ENCODE measurements at regions not wholly inside any gene's neighbourhood (a gene's known extent, or its start where the extent isn't known, plus 50 kb on each side); places are given as distances from the start of the nearest gene placed in this dataset.
"Not testable (repeated sequence)": the region's sequence is repeated elsewhere in the genome, so short reads cannot be mapped to it uniquely, and the experiment has no call there.

DNA sequence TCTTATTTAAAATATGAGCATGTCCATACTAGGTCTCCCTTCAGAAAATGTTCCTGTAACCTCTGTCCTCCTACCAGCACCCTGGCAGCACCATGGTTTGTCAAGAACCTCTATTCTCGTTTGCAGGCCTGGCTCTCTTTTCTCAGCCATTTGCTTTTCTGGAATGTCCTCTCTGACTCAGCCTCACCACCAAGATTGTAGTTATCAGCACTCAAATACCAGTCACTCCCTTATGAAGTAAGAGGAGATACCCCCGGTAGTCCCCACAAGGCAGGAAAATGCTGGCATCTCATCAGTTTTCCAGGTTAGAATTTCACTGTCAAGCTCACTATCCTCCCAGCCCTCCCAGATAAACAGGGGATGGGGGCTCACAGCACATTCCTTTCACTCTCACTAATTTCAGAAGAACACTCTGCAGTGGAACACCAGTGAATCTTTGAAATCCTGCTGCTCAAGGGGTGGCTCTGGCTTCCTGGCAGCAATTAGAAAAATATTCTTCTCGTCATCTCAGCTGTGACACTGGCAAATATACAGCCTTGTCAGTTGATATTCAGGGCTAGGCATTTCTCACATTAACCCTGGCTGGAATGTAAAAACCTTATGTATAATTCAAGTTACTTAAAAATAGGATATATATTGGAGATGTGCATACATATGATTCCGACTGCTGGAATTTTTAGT is 129.2 kb downstream of the TBX18 start:
- DNase-seq, result no peak

DNA sequence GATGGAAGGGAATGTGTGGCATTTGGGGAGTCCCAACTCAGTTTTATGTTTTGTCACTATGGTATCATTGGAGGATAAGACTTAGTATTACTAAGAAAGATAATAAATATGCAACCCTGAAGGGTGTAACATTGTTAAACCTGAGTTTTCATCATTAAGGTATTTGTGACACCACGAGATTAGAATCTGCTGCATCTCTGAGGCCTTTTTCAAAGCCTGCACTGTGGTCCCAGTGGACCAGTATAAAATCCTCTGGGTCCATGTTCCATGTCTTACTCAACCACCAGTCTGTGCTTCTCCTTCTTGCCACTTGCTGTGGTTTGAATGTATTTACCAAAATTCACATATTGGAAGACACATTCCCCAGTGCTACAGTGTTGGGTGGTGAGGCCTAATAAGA is 130.6 kb downstream of the TBX18 start:
- DNase-seq, result no peak

DNA sequence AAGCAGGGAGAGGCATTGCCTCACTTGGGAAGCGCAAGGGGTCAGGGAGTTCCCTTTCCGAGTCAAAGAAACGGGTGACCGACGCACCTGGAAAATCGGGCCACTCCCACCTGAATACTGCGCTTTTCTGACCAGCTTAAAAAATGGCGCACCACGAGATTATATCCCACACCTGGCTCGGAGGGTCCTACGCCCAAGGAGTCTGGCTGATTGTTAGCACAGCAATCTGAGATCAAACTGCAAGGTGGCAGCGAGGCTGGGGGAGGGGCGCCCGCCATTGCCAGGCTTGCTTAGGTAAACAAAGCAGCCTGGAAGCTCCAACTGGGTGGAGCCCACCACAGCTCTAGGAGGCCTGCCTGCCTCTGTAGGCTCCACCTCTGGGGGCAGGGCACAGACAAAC is 137.9 kb downstream of the TBX18 start:
- not testable (repeated sequence) for DNase-seq

DNA sequence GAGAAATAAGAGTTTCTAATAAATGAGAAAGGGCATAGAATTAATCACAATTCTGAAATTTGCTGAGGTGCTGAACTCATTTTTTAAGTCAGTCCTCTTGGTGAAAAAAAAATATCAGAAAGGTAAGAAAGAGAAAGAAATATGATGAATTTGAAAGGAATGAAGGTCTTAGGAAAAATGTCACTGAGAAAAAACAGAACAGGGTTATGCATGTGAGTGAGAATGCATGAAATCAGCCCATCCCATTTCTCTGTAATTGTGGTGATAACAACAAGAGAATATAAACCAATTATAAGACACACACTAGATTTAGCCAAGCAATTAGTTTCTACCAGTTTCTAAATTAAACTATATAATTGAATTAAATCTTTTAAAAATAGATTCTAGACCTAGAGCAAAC is 138.9 kb downstream of the TBX18 start:
- no peak for DNase-seq

DNA sequence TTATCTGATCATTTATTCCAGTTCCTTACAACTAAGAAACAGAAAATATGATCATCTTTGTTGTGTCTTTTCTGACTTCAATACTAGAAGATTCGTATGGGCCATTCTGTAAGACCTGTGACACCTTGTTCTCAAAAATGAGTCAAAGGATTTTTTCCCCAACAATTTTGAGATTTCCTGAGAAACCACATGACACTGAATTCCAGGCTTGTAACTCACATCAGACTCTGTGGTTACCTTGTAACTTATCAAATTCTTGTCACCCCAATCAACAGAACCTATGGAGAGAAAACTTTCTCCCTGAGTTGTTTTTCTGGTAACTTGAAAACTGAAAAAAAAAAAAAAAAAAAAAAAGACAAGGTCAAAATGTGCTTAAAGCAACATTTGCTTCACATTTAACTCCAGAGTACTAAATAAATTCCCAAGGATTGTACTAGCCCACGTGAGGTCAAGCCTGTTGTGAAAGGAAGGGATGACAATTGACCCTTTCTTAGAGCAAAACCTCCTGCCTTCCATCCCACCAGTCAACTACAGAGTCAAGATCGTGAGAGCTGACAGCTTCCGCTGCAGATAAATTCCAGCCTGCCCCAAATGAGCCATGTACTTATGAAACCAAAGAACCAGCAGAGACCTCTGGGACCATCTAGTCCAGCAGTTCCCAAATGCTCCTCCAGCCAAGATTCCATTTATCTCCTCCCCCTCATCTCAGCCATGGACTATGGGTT is 140.3 kb downstream of the TBX18 start:
- no peak for DNase-seq

DNA sequence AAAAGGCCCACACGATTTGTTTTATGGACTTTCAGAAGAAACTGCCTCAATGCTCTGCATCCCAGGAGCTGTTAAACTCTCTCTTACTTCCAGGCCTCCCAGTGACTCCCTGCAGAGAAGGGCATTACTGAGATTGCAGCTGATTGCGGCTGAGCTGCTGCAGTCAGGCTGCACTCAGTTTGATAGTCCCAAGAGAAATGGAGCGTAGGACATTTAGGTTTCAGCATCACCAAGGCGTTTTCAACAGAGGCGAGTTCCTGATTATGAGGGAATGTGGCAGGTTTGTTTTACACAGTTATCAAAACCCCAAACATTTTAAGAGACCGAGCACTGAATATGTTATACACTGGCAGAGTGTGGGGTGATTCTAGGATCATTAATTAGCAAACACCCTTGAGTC is 145.6 kb downstream of the TBX18 start:
- no peak for DNase-seq

DNA sequence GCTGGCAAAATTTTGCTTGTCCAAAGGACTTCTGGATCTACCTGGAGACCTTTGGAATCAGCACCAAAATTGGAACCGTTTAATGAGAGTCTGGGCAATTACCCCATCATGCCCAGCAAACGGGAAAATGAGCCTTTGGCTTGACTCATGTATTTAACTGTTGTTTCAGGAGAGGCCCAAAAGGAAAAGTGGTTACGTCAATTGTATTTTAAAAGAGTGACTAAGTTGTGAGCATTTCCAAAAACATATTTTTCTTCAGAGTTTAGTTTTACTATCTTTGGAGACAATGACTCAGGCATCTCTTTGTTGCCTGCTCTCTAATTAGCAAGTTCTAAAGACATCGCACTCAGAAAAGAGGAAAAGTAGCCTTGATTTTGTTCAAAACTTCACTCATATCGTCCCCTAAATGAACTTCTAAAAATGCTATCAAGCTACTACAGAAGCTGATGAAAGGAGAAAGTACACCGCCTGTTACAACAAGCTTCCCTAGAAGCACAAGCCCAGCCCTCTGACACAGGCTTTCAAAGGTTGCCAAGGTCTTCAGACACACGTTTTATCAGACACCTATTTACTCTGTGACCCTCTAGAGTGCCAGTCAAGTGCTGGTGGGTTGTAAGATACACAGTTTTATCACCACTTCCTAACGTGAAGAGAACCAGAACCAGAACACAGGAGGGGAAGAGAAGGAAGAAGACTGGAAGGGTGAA is 146.2 kb downstream of the TBX18 start:
- DNase-seq, result no peak

DNA sequence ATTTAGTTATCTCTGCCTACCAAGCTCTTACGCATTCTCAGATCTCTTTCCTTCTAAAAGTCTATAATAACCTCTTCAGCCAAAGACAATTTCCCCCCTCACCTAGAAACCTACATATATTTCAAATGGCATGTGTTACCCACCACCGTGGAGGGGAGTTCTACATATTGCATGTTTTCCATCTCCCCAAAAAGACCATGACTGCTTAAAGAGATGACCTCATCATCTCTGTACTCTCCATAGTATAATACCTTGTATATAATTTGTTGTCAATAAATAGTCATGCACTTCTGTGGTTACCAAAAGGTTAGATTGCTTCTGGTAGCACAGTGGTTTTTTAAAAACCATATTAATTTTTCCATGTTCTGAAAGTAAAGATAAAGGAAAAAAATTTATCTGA is 148.4 kb downstream of the TBX18 start:
- no peak for DNase-seq

DNA sequence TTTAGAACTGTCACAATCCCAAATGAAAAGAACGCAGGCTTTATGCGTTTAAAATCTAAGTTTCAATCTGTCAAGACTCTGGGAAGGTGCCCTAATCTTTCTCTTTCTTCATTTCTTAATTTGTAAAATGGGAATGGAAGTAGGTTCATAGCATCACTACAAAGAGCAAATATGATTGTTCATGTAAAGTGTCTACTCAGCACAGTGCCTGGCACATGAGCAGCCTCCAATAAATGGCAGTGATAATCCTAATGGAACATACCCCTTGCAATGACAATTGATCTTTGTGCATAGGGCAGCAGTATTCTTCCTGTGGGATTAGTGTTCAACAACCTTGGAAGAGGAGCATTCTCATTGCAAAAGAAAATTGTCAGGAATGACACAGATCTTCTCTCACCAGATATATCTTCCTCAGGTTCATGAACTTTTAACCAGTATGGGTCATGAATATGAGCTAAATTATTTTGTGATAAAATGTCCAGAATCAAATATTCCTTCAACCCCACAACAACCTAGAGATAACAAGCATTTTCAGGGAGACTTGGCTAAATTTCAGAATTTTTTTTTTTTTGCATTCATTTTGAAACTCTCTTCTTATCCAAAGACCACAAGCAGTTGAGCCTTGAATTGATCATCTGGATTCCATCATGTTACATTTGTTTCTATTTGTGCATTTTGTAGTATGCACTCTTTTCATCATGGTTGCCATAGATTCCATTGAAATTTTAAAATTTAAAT is 149.1 kb downstream of the TBX18 start:
- no peak for DNase-seq

DNA sequence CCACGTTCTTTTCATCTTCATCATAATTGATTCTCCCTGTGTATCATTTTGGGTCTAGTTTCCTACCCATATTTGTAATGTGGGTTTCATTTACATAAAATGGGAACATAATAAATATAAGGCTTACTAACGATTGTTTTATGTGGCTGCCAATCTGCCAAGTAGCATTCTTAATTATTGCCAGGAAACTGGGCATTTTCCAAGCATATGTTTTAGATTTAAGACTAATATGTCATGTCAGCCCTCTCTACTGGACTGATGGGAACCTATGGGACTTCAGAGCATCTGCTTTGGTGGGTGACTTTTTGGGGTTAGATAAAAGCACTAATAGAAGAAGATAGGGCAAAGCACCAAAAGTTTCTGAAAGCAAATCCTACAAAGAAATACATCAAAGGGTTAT is 157.5 kb downstream of the TBX18 start:
- no peak for DNase-seq

DNA sequence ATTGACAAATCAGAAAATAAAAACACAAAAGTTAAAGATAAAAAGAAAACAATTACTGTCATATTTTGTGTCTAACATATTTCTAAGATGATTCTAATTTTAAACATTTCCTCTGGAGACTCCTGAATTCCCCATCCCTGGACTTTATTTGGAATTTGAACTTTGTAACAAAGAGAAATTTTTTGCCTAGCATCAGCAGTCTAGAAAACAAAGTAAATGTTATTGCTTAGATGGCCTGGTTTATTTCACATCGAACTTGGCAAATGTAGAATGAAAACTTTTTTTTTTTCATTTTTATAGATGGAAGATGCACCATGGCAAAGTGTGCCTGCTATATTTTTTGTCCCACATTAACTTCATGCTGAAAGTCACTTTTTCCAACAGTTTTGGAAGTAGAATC is 159.1 kb downstream of the TBX18 start:
- DNase-seq, result no peak

DNA sequence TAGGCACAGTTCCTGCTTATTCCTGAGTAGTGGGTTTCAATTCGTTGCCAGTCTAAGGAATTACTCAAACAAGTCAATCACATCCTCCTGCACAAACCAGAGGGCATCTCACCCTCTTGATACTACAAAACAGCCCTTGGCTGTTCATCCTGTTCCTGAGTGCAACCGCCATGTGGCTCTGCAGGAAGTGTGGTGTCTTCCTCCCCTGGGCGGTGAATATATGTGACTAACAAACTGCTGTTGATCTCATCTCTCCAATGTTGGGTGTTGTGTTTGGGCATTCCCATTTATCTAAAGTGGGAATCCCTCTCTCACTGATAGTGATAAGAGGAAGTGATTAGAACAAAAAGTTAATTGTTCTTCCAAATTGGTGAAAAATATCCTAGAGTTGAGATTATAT is 163.0 kb downstream of the TBX18 start:
- no peak for DNase-seq

DNA sequence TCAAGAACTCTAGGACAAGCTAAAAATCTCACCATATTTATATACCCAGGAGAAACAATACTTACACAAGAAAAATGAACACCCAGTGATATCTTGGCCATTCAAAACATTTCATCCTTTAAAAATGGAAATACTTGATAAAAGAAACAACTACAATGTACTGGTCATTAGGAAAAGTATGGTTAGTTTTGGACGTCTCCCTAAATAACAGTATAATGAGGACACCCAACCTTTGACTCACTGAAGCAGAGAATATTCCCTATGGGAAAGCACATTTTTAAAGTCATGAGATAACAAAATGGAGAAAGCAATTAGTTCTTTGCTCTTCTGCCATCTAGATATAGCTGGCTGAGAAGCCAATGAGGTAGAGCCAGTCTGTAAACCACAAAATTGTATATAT is 164.4 kb downstream of the TBX18 start:
- no peak for DNase-seq

DNA sequence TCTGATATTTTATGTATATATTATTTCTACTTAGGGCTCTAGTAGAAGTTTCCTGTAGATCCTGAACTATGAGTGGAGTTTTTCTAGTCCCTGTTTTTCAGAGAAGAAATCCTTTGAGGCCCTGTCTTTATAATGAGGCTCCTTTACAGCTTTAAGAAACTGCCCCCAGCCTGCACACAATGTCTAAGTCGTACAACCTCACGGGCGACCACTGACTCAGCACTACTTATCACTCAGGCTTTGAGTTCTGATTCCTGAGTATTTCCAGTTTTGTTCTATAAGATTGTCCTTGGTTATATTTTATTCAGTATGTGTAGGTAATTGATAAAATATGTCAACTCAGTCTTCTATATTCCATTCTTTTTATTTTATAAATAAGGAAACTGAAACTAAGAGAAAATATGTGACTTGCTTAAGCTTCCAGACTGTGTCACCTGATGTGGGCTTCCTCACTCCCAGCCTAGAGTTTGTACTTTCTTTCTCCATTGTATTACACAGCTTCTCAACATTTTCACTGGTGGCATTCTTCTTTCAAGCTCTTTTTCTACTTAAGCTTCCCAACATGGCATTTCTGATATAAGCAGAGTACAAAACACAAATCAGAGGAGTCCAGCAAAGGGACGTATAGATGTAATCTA is 167.0 kb downstream of the TBX18 start:
- DNase-seq, result no peak

DNA sequence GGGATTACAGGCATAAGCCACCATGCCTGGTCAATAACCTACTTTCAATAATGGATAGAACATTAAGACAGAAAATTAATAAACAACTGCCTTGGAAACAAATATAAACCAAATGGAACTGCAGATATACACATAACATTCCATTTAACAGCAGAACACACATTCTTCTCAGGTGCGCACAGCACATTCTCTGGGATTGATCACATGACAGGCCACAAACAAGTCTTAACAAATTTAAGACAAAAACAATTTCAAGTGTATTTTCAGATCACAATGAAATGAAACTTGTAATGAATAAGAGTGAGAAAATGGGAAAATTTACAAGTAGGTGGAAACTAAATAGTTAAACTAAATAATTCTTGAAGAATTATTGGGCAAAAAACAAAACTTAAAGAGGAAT is 167.9 kb downstream of the TBX18 start:
- DNase-seq, result no peak

DNA sequence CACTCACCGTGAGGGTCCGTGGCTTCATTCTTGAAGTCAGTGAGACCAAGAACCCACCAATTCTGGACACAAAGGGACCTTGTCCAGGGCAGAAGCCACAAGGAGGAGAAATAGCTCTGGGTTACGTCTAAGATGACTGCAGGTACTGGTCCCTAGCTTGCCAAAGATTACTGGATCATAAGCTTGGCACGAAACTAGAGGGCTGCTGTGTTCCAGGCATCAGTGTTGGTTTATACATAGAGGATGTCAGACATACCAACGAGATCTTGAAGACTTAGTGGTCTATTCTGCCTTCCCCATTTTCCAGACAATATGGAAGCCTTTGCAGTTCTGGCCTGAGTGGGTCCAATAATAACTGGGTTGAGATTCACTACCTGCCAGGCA is 175.7 kb downstream of the TBX18 start:
- DNase-seq, result no peak

DNA sequence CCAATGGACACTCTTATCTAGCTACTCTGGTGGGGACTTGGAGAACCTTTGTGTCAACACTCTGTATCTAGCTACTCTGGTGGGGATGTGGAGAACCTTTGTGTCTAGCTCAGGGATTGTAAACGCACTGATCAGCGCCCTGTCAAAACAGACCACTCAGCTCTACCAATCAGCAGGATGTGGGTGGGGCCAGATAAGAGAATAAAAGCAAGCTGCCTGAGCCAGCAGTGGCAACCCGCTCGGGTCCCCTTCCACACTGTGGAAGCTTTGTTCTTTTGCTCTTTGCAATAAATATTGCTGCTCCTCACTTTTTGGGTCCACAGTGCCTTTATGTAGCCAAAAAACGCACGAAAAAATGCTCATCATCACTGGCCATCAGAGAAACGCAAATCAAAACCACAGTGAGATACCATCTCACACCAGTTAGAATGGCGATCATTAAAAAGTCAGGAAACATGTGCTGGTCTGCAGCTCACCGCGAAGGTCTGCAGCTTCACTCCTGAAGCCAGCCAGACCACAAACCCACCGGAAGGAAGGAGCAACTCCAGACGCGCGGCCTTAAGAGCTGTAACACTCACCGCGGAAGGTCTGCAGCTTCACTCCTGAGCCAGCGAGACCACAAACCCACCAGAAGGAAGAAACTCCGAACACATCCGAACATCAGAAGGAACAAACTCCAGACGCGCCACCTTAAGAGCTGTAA is 176.3 kb downstream of the TBX18 start:
- DNase-seq, result not testable (repeated sequence)

DNA sequence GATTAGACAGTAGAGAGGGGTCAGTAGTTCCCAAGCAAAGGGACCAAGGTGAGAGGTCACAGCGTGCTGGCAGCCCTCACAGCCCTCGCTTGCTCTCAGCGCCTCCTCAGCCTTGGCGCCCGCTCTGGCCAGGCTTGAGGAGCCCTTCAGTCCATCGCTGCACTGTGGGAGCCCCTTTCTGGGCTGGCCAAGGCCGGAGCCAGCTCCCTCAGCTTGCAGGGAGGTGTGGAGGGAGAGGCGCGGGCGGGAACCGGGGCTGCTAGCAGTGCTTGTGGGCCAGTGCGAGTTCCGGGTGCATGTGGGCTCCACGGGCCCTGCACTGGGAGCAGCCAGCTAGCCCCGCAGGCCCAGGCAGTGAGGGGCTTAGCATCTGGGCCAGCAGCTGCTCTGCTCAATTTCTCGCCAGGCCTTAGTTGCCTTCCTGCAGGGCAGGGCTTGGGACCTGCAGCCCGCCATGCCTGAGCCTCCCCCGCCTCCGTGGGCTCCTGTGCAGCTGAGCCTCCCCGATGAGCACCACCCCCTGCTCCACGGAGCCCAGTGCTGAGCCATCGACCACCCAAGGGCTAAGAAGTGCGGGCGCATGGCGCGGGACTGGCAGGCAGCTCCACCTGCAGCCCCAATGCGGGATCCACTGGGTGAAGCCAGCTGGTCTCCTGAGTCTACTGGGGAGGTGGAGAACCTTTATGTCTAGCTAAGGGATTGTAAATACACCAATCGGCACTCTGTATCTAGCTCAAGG is 177.0 kb downstream of the TBX18 start:
- not testable (repeated sequence) for DNase-seq

DNA sequence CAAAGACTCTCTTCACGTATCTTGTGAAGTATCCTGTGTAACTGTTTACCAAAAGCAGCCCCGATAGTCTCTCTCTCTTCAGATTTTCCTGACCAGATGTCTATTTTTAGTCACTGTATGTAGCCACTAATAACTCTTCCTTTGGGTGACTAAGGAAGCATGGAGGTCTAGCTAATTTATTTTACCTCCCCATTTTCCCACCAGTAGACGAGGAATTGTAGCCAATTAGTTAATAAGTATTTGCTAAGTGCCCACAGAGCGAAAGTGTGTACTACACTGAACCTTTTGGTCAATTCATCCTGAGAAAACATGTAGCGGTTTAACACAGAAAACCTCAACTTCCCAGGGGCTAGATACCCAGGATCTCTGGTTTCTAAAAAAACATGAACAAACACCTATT is 180.6 kb downstream of the TBX18 start:
- no peak for DNase-seq

DNA sequence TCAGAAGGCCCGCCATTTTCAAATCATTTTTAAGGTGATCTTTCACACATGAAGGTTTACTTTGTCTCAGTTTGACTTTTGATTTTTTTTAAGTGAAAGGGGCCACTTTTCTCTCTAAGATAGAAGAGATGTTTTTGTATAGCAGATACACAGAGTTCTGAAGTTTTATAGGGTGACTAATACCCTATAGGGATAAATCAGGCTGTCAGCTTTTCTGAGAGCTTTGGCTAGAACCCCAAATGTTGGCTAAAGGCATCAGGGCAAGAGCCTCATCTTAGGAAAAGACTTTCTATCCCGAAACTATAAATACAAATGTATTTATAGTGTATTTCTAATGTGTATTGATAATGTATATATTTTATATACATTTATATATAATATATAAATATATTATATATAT is 181.4 kb downstream of the TBX18 start:
- DNase-seq, result no peak

DNA sequence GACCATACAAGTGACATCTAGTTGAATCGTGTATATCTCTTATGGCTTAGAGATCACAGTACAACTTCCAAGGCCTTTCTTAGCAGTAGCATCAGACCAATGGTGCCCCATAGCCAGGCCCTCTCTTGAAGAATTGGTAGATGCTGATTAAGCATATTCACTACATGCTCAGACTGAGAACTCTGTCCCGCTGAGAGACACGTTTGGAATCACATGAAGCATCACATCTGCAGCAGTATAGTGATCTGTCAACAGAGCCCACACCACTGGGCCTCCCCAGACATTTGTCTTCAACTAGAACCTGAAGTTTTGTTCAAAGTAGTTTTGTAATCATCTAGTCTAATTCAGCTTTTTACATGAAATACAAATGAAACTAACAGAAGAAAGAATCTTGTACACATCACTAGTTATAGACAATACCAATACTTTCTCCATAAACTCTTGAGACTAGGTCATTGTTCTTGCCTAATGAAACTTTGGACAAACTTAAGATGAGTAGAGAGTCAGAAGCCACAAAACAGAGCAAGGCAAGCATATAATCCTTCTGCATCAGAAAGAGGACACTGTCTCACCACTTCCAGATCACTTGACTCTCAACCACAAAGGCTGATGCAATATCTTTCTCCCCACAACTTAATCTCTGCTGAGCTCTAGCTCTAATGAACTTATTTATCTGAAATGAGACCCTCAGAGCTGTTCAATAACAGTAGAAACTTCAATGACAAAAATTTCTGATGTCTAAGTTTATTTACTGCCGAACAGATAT is 182.7 kb downstream of the TBX18 start:
- no peak for DNase-seq
